RWPE1 (cell line): ENCODE measurements at regions not wholly inside any gene's neighbourhood (a gene's known extent, or its start where the extent isn't known, plus 50 kb on each side); places are given as distances from the start of the nearest gene placed in this dataset.

Experiments
- CTCF ChIA-PET: fragments of 350-600 bp; sonication (Branson Sonifier 250); formaldehyde crosslinking; extraction: SDS; loops from one replicate; lab custom pipeline; 2021; lab: Yijun Ruan, JAX
- POLR2A ChIA-PET: fragments of 400-600 bp; formaldehyde crosslinking; extraction: SDS; loops from one replicate; lab custom pipeline; 2020; ENCODE audit warnings: antibody characterized with exemption; ENCODE audit not compliant: low non-redundant PET; lab: Yijun Ruan, JAX
- DNase-seq: peaks from one replicate; pipeline ENCODE4 v3.0.0; 2012; ENCODE audit warnings: low spot score
- H3K27ac ChIP-seq: fragments of 450-650 bp; 2 replicates; pipeline ENCODE4 v1.5.1; 2017
- CTCF ChIP-seq: fragments of 450-650 bp; conservative IDR thresholded peaks from 2 replicates; pipeline ENCODE4 v1.5.1; 2017; ENCODE audit warnings: low read depth, mild to moderate bottlenecking

- POLR2A ChIA-PET = no interaction called here
- no peak for DNase-seq
- peak overlapping the region; percentile 91 for H3K27ac ChIP-seq
- TF ChIP-seq CTCF = no peak
- CTCF ChIA-PET = no interaction called here
Measured at GRCh38 chr2:46846536-46846935, 69.1 kb downstream of the MCFD2 start.

GRCh38 chr2:46845542-46846486, 69.8 kb downstream of the MCFD2 start:
- H3K27ac ChIP-seq = peak overlapping the region; percentile 63
- ChIA-PET POLR2A (no interaction called here), CTCF (interaction anchor here (0.6 to 0.7 kb wide), 2 partner anchors 11 to 978 kb away, joined by 3 to 5 read pairs; no protein-coding TSS in a partner anchor)
- no peak for DNase-seq
- TF ChIP-seq CTCF = no peak

GRCh38 chr2:46844443-46844842, 71.2 kb downstream of the MCFD2 start:
- no peak for DNase-seq
- no peak for TF ChIP-seq CTCF
- CTCF ChIA-PET = no interaction called here
- POLR2A ChIA-PET = no interaction called here
- no peak overlapping the region for H3K27ac ChIP-seq

GRCh38 chr2:46844034-46844433, 71.6 kb downstream of the MCFD2 start:
- DNase-seq = no peak
- CTCF ChIA-PET = no interaction called here
- POLR2A ChIA-PET = no interaction called here
- TF ChIP-seq CTCF = no peak
- H3K27ac ChIP-seq = no peak overlapping the region

- H3K27ac ChIP-seq = no peak overlapping the region
- DNase-seq = no peak
- no peak for TF ChIP-seq CTCF
- CTCF ChIA-PET = interaction anchor here (0.6 kb wide), 1 partner anchor 73 kb away, joined by 3 read pairs; no protein-coding TSS in a partner anchor
- POLR2A ChIA-PET = no interaction called here
Measured at GRCh38 chr2:46843316-46843715, 72.3 kb downstream of the MCFD2 start.

GRCh38 chr2:46842876-46843275, 72.7 kb downstream of the MCFD2 start:
- no peak for DNase-seq
- ChIA-PET POLR2A (no interaction called here), CTCF (no interaction called here)
- TF ChIP-seq CTCF = no peak
- no peak overlapping the region for H3K27ac ChIP-seq
